OCI-LY1 (cell line): ENCODE measurements at regions not wholly inside any gene's neighbourhood (a gene's known extent, or its start where the extent isn't known, plus 50 kb on each side); places are given as distances from the start of the nearest gene placed in this dataset.
"Not testable (repeated sequence)": the region's sequence is repeated elsewhere in the genome, so short reads cannot be mapped to it uniquely, and the experiment has no call there.

Experiments
- H2AFZ ChIP-seq: fragments of 200-600 bp; sonication (generic), shearing (Covaris generic); 2 replicates; pipeline ENCODE4 v1.6.0; 2014; ENCODE audit warnings: antibody characterized with exemption, mild to moderate bottlenecking, low read length
- H3F3A ChIP-seq: fragments of 200-600 bp; sonication (generic), shearing (Covaris generic); 2 replicates; pipeline ENCODE4 v1.6.0; 2014; ENCODE audit warnings: mild to moderate bottlenecking, antibody characterized with exemption, low read length, moderate library complexity; ENCODE audit not compliant: insufficient read depth
- H3K27ac ChIP-seq: fragments of 200-600 bp; sonication (generic); 2 replicates; pipeline ENCODE4 v1.5.1; 2014; ENCODE audit warnings: low read length, mixed run types, mild to moderate bottlenecking, low read depth; ENCODE audit not compliant: poor library complexity, severe bottlenecking
- H3K27me3 ChIP-seq: fragments of 200-600 bp; sonication (generic); 2 replicates; pipeline ENCODE4 v1.6.0; 2014; ENCODE audit warnings: antibody characterized with exemption, mild to moderate bottlenecking, low read length, moderate library complexity; ENCODE audit not compliant: insufficient read depth
- H3K36me3 ChIP-seq: fragments of 200-600 bp; sonication (generic); 2 replicates; pipeline ENCODE4 v1.6.1; 2014; ENCODE audit warnings: mild to moderate bottlenecking, antibody characterized with exemption, low read length, moderate library complexity, mixed read lengths; ENCODE audit not compliant: insufficient read depth
- H3K4me1 ChIP-seq: fragments of 200-600 bp; sonication (generic); 2 replicates; pipeline ENCODE4 v1.5.1; 2014; ENCODE audit warnings: mild to moderate bottlenecking, low read length, moderate library complexity; ENCODE audit not compliant: insufficient read depth, severe bottlenecking
- H3K4me2 ChIP-seq: fragments of 200-600 bp; sonication (generic), shearing (Covaris generic); 2 replicates; pipeline ENCODE4 v1.6.1; 2014; ENCODE audit warnings: low read length
- H3K4me3 ChIP-seq: fragments of 200-600 bp; sonication (generic); 2 replicates; pipeline ENCODE4 v1.5.1; 2014; ENCODE audit warnings: low read length, low read depth, mild to moderate bottlenecking, mixed read lengths; ENCODE audit not compliant: poor library complexity, severe bottlenecking
- H3K79me2 ChIP-seq: fragments of 200-600 bp; shearing (Covaris generic); 2 replicates; pipeline ENCODE4 v1.6.1; 2016; ENCODE audit warnings: mixed run types, low read length, mixed read lengths; ENCODE audit not compliant: insufficient read depth
- H3K9ac ChIP-seq: fragments of 200-600 bp; sonication (generic), shearing (Covaris generic); 2 replicates; pipeline ENCODE4 v1.6.1; 2014; ENCODE audit warnings: mild to moderate bottlenecking, low read length, mixed read lengths
- H3K9me2 ChIP-seq: fragments of 200-600 bp; sonication (generic), shearing (Covaris generic); 2 replicates; pipeline ENCODE4 v1.6.1; 2014; ENCODE audit warnings: low read depth, mild to moderate bottlenecking, low read length, mixed read lengths
- H3K9me3 ChIP-seq: fragments of 200-600 bp; shearing (Covaris generic); 2 replicates; pipeline ENCODE4 v1.6.1; 2014; ENCODE audit warnings: low read length, mixed read lengths
- H4K20me1 ChIP-seq: fragments of 200-600 bp; sonication (generic), shearing (Covaris generic); 2 replicates; pipeline ENCODE4 v1.6.0; 2016; ENCODE audit warnings: mild to moderate bottlenecking, low read length; ENCODE audit not compliant: insufficient read depth
- CTCF ChIP-seq: fragments of 200-600 bp; sonication (generic), shearing (Covaris generic); IDR thresholded peaks from 2 replicates; pipeline ENCODE4 v1.5.1; 2017; ENCODE audit warnings: mild to moderate bottlenecking, antibody characterized with exemption, low read length, moderate library complexity, mixed read lengths
- EZH2 ChIP-seq: fragments of 200-600 bp; sonication (generic), shearing (Covaris generic); IDR thresholded peaks from 2 replicates; pipeline ENCODE4 v1.8.0; 2017; ENCODE audit warnings: borderline replicate concordance, mixed run types, mild to moderate bottlenecking, antibody characterized with exemption, low read length, moderate library complexity, mixed read lengths

DNA sequence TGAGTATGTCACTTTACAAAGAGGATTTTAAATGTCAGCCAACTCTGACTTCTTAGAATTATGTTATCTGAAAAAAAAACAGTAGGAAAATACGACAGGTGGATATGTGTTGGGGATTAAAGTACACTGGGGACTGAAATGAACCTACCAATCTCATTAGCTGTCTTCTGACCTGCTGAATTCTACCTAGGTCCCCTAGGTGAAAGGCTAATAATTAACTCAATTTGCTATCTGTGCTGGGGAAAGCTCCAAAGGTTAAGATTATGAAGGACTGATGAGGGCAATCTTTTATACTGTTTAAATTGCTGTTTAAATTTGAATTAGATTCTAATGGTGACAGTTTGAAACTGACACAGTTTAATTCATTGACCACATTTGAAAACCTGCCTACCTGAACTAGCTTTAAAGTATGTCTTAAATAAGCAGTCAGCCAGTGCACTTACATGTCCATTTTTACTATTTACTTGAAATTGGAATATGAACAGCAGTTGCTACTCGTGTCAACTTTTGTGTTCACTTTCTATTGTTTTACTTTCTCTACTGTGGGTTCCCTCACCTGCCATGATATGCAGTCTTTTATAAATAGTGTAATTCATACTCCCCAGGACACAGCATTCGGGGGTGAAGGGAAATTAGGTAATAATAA lies 977.3 kb downstream of the C4orf33 start:
- no peaks in the 10 kb centered on the region for H3K9me3 ChIP-seq
- no peaks in the 10 kb centered on the region for H3F3A ChIP-seq
- H3K27ac ChIP-seq = no peak overlapping the region
- H3K27me3 ChIP-seq = no peaks in the 10 kb centered on the region
- no peak for TF ChIP-seq EZH2
- no peak for TF ChIP-seq CTCF
- H3K36me3 ChIP-seq = no peaks in the 10 kb centered on the region
- H2AFZ ChIP-seq = no peak overlapping the region
- no peaks in the 10 kb centered on the region for H3K79me2 ChIP-seq
- H3K4me1 ChIP-seq = no peaks in the 10 kb centered on the region
- H3K4me3 ChIP-seq = no peak overlapping the region
- H3K4me2 ChIP-seq = no peak overlapping the region
- H4K20me1 ChIP-seq = no peaks in the 10 kb centered on the region
- H3K9me2 ChIP-seq = no peaks in the 10 kb centered on the region
- H3K9ac ChIP-seq = no peak overlapping the region

DNA sequence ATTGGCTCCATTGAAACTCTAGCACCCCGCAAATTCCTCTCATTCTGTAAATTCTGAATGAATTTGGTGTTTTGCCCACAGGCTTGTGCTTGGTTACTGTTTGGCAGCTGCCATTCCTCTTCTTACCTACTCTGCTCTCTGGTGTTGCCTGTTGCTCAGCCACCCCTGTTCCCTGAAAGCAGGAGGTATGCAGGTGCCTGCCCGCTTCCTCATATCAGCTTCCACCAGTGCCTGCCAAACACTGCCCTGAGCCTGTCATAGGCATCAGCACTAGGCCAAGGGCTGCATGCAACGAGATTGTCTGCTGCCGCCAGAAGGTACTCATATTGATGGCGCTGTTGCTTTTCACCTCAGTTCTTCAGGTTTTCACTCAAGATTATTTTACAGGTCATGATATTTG lies 978.1 kb downstream of the C4orf33 start:
- no peaks in the 10 kb centered on the region for H3K36me3 ChIP-seq
- H3K27ac ChIP-seq = no peak overlapping the region
- no peaks in the 10 kb centered on the region for H3K9me3 ChIP-seq
- H3F3A ChIP-seq = no peaks in the 10 kb centered on the region
- no peak overlapping the region for H3K4me3 ChIP-seq
- no peaks in the 10 kb centered on the region for H3K79me2 ChIP-seq
- H4K20me1 ChIP-seq = no peaks in the 10 kb centered on the region
- no peaks in the 10 kb centered on the region for H3K9me2 ChIP-seq
- no peaks in the 10 kb centered on the region for H3K27me3 ChIP-seq
- H3K4me2 ChIP-seq = no peak overlapping the region
- no peaks in the 10 kb centered on the region for H3K4me1 ChIP-seq
- TF ChIP-seq EZH2 = no peak
- H2AFZ ChIP-seq = no peak overlapping the region
- no peak overlapping the region for H3K9ac ChIP-seq

DNA sequence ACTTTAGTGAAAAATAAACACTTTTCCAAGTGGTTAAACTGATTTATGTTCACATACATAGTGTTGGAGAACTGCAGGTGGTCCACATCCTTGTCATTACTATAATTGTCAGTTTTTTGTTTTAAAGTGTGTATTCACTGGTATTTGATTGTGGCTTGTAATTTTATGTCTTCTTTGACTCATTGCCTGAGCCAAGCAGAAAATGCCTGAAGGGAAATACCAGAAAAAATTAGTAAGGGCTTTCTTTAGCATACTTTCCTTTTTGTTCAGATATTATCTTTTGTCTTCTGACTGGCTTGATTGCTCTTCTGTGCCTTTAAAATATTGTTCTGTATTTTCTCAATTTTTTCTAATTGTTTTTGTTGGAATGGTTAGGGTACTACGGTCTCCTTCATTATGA lies 981.3 kb downstream of the C4orf33 start:
- no peaks in the 10 kb centered on the region for H3F3A ChIP-seq
- H3K27ac ChIP-seq = no peak overlapping the region
- no peak overlapping the region for H2AFZ ChIP-seq
- H3K4me1 ChIP-seq = no peaks in the 10 kb centered on the region
- H3K27me3 ChIP-seq = no peaks in the 10 kb centered on the region
- no peaks in the 10 kb centered on the region for H3K79me2 ChIP-seq
- no peak overlapping the region for H3K4me2 ChIP-seq
- no peaks in the 10 kb centered on the region for H3K36me3 ChIP-seq
- TF ChIP-seq CTCF (no peak), EZH2 (no peak)
- H3K9me2 ChIP-seq = no peaks in the 10 kb centered on the region
- no peaks in the 10 kb centered on the region for H4K20me1 ChIP-seq
- H3K9ac ChIP-seq = no peak overlapping the region
- H3K9me3 ChIP-seq = no peaks in the 10 kb centered on the region
- H3K4me3 ChIP-seq = no peak overlapping the region

DNA sequence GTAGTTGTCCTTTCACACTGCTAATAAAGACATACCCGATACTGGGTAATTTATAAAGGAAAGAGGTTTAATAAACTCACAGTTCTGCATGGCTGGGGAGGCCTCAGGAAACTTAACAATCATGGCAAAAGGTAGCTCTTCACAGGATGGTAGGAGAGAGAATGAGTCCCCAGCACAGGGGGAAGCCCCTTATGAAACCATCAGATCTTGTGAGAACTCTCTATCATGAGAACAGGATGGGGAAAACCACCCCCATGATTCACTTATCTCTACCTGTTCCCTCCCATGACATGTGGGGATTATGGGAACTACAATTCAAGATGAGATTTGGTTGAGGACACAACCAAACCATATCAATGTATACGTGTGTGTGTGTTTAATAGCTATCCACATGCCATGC lies 983.1 kb downstream of the C4orf33 start:
- not testable (repeated sequence) for H3K79me2 ChIP-seq, H3K9me2 ChIP-seq, H3K4me3 ChIP-seq, H3K4me2 ChIP-seq, H3F3A ChIP-seq, H3K36me3 ChIP-seq, H3K9me3 ChIP-seq, H3K27me3 ChIP-seq, H3K4me1 ChIP-seq, H3K27ac ChIP-seq, H3K9ac ChIP-seq, H2AFZ ChIP-seq, H4K20me1 ChIP-seq
